Gastrocnemius medialis (tissue), 4 donors: ENCODE measurements at regions not wholly inside any gene's neighbourhood (a gene's known extent, or its start where the extent isn't known, plus 50 kb on each side); places are given as distances from the start of the nearest gene placed in this dataset.

Experiments used
- POLR2A ChIP-seq, 2 donors: fragments of 450-650 bp; IDR thresholded peaks; one replicate each; pipeline ENCODE4 v1.6.1; 2017; ENCODE audit warnings: antibody characterized with exemption in 2 of 2, mild to moderate bottlenecking in 2 of 2, moderate library complexity in 2 of 2
- TF ChIP-seq, protein P1 (sequence below), 5 experiments: fragments of 450-650 bp in 3 of 5; fragments of 200-600 bp in 2 of 5; sonication (generic) in 2 of 5; IDR thresholded peaks in 4 of 5; conservative IDR thresholded peaks in 1 of 5; 1 replicate in 4 of 5; 2 replicates in 1 of 5; pipeline ENCODE4 v1.5.1; 2016 to 2019; ENCODE audit warnings: antibody characterized with exemption in 5 of 5, mild to moderate bottlenecking in 3 of 5, moderate library complexity in 3 of 5

GRCh38 chr10:113261611-113262091, 291.2 kb upstream of the HABP2 start:
- TF ChIP-seq POLR2A (IDR thresholded peaks at IDR 0.05) = no peak
- TF ChIP-seq, protein P1, sequence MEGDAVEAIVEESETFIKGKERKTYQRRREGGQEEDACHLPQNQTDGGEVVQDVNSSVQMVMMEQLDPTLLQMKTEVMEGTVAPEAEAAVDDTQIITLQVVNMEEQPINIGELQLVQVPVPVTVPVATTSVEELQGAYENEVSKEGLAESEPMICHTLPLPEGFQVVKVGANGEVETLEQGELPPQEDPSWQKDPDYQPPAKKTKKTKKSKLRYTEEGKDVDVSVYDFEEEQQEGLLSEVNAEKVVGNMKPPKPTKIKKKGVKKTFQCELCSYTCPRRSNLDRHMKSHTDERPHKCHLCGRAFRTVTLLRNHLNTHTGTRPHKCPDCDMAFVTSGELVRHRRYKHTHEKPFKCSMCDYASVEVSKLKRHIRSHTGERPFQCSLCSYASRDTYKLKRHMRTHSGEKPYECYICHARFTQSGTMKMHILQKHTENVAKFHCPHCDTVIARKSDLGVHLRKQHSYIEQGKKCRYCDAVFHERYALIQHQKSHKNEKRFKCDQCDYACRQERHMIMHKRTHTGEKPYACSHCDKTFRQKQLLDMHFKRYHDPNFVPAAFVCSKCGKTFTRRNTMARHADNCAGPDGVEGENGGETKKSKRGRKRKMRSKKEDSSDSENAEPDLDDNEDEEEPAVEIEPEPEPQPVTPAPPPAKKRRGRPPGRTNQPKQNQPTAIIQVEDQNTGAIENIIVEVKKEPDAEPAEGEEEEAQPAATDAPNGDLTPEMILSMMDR (IDR thresholded peaks at IDR 0.05 in 4 of 5, conservative IDR thresholded peaks at IDR 0.05 in 1 of 5) = no peak
